A549 (cell line): ENCODE measurements at regions not wholly inside any gene's neighbourhood (a gene's known extent, or its start where the extent isn't known, plus 50 kb on each side); places are given as distances from the start of the nearest gene placed in this dataset.

ENCODE experiments used
- ATAC-seq, 2 experiments: fragments of 200-7000 bp in 1 of 2; fragments of >200 bp in 1 of 2; cut with Nextera tagmentation in 1 of 2; cut with Tn5 transposase in 1 of 2; 3 replicates each; pipeline versions ENCODE4 v1.8.0 to v1.9.1; 2018 to 2020; ENCODE audit warnings: mild to moderate bottlenecking in 1 of 2, moderate library complexity in 1 of 2
- CTCF ChIA-PET: fragments of 300-600 bp; sonication (Branson Sonifier 250); formaldehyde crosslinking; extraction: SDS; loops from one replicate; lab custom pipeline; 2021; ENCODE audit warnings: antibody characterized with exemption, inconsistent platforms; lab: Yijun Ruan, JAX
- POLR2A ChIA-PET: fragments of 350-600 bp; formaldehyde crosslinking; extraction: SDS; loops from one replicate; lab custom pipeline; 2021; ENCODE audit warnings: antibody characterized with exemption, inconsistent platforms; lab: Yijun Ruan, JAX
- DNase-seq, 2 experiments: peaks; one replicate each; pipeline versions ENCODE4 v3.0.0 to v3.0.0-alpha.2; 2011 to 2016; ENCODE audit warnings: low read depth in 1 of 2, low spot score in 1 of 2
- FAIRE-seq: peaks from 2 replicates; lab custom pipeline; 2011; peaks lifted over from hg19 to GRCh38; lab: Jason Lieb, UNC
- H3K27ac ChIP-seq, 2 experiments: fragments of >200 bp; sonication (Bioruptor Twin); formaldehyde crosslinking; 3 replicates each; pipeline ENCODE4 v1.5.1; 2016 to 2017
- H3K4me1 ChIP-seq: fragments of >200 bp; sonication (Bioruptor Twin); formaldehyde crosslinking; 3 replicates; pipeline ENCODE4 v1.6.1; 2016
- H3K4me2 ChIP-seq: fragments of >200 bp; sonication (Bioruptor Twin); formaldehyde crosslinking; 3 replicates; pipeline ENCODE4 v1.6.1; 2016
- H3K4me3 ChIP-seq: fragments of >200 bp; sonication (Bioruptor Twin); formaldehyde crosslinking; 3 replicates; pipeline ENCODE4 v1.5.1; 2016
- H3K9me3 ChIP-seq: fragments of >200 bp; sonication (Bioruptor Twin); formaldehyde crosslinking; 3 replicates; pipeline ENCODE4 v1.6.1; 2016
- BHLHE40 ChIP-seq: IDR thresholded peaks from 2 replicates; pipeline ENCODE4 v1.6.1; 2012; ENCODE audit warnings: low read depth, low read length, inconsistent platforms
- CEBPB ChIP-seq, 2 experiments: fragments of >200 bp in 1 of 2; sonication (Bioruptor Twin) in 1 of 2; formaldehyde crosslinking in 1 of 2; IDR thresholded peaks; 2 replicates each; pipeline ENCODE4 v1.6.1; 2012 to 2016
- CHD4 ChIP-seq: fragments of 200-600 bp; sonication (generic); IDR thresholded peaks from 2 replicates; pipeline ENCODE4 v1.6.1; 2016; ENCODE audit warnings: antibody characterized with exemption, mild to moderate bottlenecking, borderline replicate concordance
- E2F6 ChIP-seq: IDR thresholded peaks from 2 replicates; pipeline ENCODE4 v1.6.1; 2012; ENCODE audit warnings: low read depth, borderline replicate concordance
- EHMT2 ChIP-seq: fragments of 200-600 bp; sonication (generic); IDR thresholded peaks from 2 replicates; pipeline ENCODE4 v1.6.1; 2016; ENCODE audit warnings: antibody characterized with exemption, low read depth, mild to moderate bottlenecking, moderate library complexity
- EP300 ChIP-seq, 2 experiments: fragments of >200 bp; sonication (Bioruptor Twin); formaldehyde crosslinking; IDR thresholded peaks; 2 replicates in 1 of 2; 3 replicates in 1 of 2; pipeline ENCODE4 v1.6.1; 2016 to 2017
- ESRRA ChIP-seq: fragments of 150-350 bp; IDR thresholded peaks from 2 replicates; pipeline ENCODE4 v1.6.1; 2014; ENCODE audit warnings: mild to moderate bottlenecking, low read length, borderline replicate concordance
- FOSB ChIP-seq: fragments of 250-450 bp; sonication (Bioruptor Pico); IDR thresholded peaks from 2 replicates; pipeline ENCODE4 v1.5.0; 2020; ENCODE audit warnings: mild to moderate bottlenecking, moderate library complexity
- FOSL2 ChIP-seq, 2 experiments: fragments of 450-650 bp in 1 of 2; fragments of >200 bp in 1 of 2; sonication (Bioruptor Twin) in 1 of 2; formaldehyde crosslinking; IDR thresholded peaks; 2 replicates each; pipeline versions ENCODE4 v1.5.0 to v1.6.1; 2016 to 2020; ENCODE audit warnings: mild to moderate bottlenecking in 1 of 2, moderate library complexity in 1 of 2
- FOXS1 ChIP-seq: fragments of 250-450 bp; sonication (Bioruptor Pico); IDR thresholded peaks from 2 replicates; pipeline ENCODE4 v1.5.0; 2020; ENCODE audit warnings: mild to moderate bottlenecking, moderate library complexity
- GATA3 ChIP-seq: IDR thresholded peaks from 2 replicates; pipeline ENCODE4 v1.6.1; 2012; ENCODE audit warnings: borderline replicate concordance
- HES2 ChIP-seq: fragments of >200 bp; sonication (Bioruptor Twin); formaldehyde crosslinking; IDR thresholded peaks from 2 replicates; pipeline ENCODE4 v1.6.1; 2016
- HMGXB4 ChIP-seq: fragments of 250-450 bp; sonication (Bioruptor Pico); IDR thresholded peaks from 2 replicates; pipeline ENCODE4 v1.5.0; 2021; ENCODE audit warnings: mild to moderate bottlenecking, moderate library complexity, borderline replicate concordance
- HOXA7 ChIP-seq: fragments of 250-450 bp; sonication (Bioruptor Pico); IDR thresholded peaks from 2 replicates; pipeline ENCODE4 v1.5.0; 2020; ENCODE audit warnings: mild to moderate bottlenecking, moderate library complexity
- HOXB13 ChIP-seq: fragments of 250-450 bp; sonication (Bioruptor Pico); IDR thresholded peaks from 2 replicates; pipeline ENCODE4 v1.5.0; 2020; ENCODE audit warnings: low read depth, mild to moderate bottlenecking, moderate library complexity
- KDM1A ChIP-seq: fragments of 200-600 bp; sonication (generic); IDR thresholded peaks from 2 replicates; pipeline ENCODE4 v1.6.1; 2016; ENCODE audit warnings: low read depth, mild to moderate bottlenecking
- KDM5A ChIP-seq: fragments of 200-600 bp; sonication (generic); IDR thresholded peaks from 2 replicates; pipeline ENCODE4 v1.6.1; 2016; ENCODE audit warnings: antibody characterized with exemption, mild to moderate bottlenecking
- MAFK ChIP-seq: fragments of 450-650 bp; IDR thresholded peaks from 2 replicates; pipeline ENCODE4 v1.6.1; 2014; ENCODE audit not compliant: partially characterized antibody
- RAD21 ChIP-seq, 2 experiments: fragments of >200 bp in 1 of 2; sonication (Bioruptor Twin) in 1 of 2; formaldehyde crosslinking in 1 of 2; IDR thresholded peaks in 1 of 2; conservative IDR thresholded peaks in 1 of 2; 2 replicates in 1 of 2; 3 replicates in 1 of 2; pipeline ENCODE4 v1.6.1; 2012 to 2018; ENCODE audit warnings: inconsistent platforms in 1 of 2
- RARB ChIP-seq: fragments of 250-450 bp; sonication (Bioruptor Pico); IDR thresholded peaks from 2 replicates; pipeline ENCODE4 v1.8.0; 2021; ENCODE audit warnings: mild to moderate bottlenecking, moderate library complexity
- RCOR1 ChIP-seq: fragments of 150-350 bp; IDR thresholded peaks from 2 replicates; pipeline ENCODE4 v1.6.1; 2014; ENCODE audit warnings: antibody characterized with exemption, low read length, low read depth
- SMC3 ChIP-seq: fragments of >200 bp; sonication (Bioruptor Twin); formaldehyde crosslinking; IDR thresholded peaks from 3 replicates; pipeline ENCODE4 v1.6.1; 2018; ENCODE audit warnings: inconsistent platforms
- ZFP36 ChIP-seq: fragments of 450-650 bp; IDR thresholded peaks from 2 replicates; pipeline ENCODE4 v1.6.1; 2014; ENCODE audit warnings: borderline replicate concordance; ENCODE audit not compliant: partially characterized antibody
- ZSCAN20 ChIP-seq: fragments of 250-450 bp; sonication (Bioruptor Pico); IDR thresholded peaks from 2 replicates; pipeline ENCODE4 v1.8.0; 2022; ENCODE audit warnings: mild to moderate bottlenecking, moderate library complexity
- whole genome bisulfite sequencing: methylation state at CpG from one replicate; pipeline ENCODE4 v1.1.6; 2017; ENCODE audit errors: missing lambda C conversion rate; 5-methylcytosine and 5-hydroxymethylcytosine counted together
- TF ChIP-seq, protein P1 (sequence below): fragments of 250-450 bp; sonication (Bioruptor Pico); IDR thresholded peaks from 2 replicates; pipeline ENCODE4 v1.5.0; 2020; ENCODE audit warnings: low read depth, mild to moderate bottlenecking, moderate library complexity
- TF ChIP-seq, protein P2 (sequence below): IDR thresholded peaks from 2 replicates; pipeline ENCODE4 v1.6.1; 2012
- TF ChIP-seq, protein P3 (sequence below): fragments of >200 bp; sonication (Bioruptor Twin); formaldehyde crosslinking; IDR thresholded peaks from 3 replicates; pipeline ENCODE4 v1.5.1; 2016
- TF ChIP-seq, protein P4 (sequence below): fragments of 150-350 bp; IDR thresholded peaks from 2 replicates; pipeline ENCODE4 v1.6.1; 2014; ENCODE audit warnings: low read depth, mild to moderate bottlenecking, low read length

- CTCF ChIA-PET: interaction anchor here (0.9 to 6.2 kb wide), 13 partner anchors 9 to 114 kb away, joined by 3 to 82 read pairs (median 4); no protein-coding TSS in a partner anchor
- WGBS: 24% methylated on average over 7 of the region's 7 CpGs
- H3K4me2 ChIP-seq: peak overlapping the region; percentile 89
- no peak for DNase-seq
- FAIRE-seq: no peak
- peak overlapping the region; percentile 95 to 99 for H3K27ac ChIP-seq
- H3K4me1 ChIP-seq: peaks cover 24% of the 10 kb centered on the region
- POLR2A ChIA-PET: interaction anchor here (0.6 to 3.1 kb wide), 13 partner anchors 21 to 1046 kb away, joined by 3 to 57 read pairs (median 4); partner anchors contain the start of genes RIMOC1, TMEM267 and ZNF131
- no peak for TF ChIP-seq GATA3
- 0 out of 2 replicates have a peak, but pooled peaks have one; percentile 59 for TF ChIP-seq HOXA7 (CRISPR knock-in tag)
- TF ChIP-seq, all 56 proteins: peak for 1
- Histone ChIP-seq H3K4me3 (peak overlapping the region; percentile 37), H3K9me3 (peaks cover 35% of the 10 kb centered on the region)
- no peak for ATAC-seq
Observed at GRCh38 chr5:42950116-42950455, 90.0 kb downstream of the ANXA2R start.

DNA sequence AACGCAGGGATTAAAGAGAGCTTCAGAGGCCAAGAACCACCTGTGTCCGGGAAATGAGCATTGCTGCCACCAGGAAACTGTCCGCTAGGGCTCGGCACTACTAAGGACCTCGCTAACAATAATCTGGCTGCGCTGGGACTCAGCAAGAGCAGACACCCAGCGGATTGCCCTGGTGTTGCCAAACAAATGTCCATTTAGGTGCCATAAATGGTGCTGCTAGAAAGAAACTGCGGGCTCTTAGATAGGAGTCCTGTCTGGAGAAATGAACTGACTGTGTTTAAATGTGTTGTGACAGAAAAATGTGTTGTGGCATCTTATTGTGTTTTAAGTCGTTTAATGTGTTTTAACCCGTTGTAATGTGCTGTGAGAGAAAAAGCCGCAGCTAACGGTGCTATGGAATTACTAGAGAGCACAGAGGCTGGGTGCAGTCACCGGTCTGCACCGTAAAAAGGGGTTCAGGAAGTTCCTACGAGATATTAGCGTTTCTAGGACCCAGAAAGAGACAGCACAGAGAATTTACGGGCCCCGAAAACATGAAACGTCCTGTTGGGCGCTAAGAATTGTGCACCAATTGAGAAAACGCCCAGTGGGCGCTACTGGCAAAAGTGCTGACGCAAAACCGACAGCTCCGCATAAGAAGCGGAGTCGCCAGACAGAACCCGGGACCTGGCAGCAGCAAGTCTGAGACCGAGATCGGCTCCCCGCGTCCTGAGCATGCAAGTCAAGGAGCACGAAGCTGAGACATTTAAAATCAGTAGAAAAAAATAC, 90.6 kb downstream of the ANXA2R start:
- ATAC-seq (peak; percentile 86 to 90), DNase-seq (peak; percentile 80 to 93)
- peak overlapping the region; percentile 37 for H3K4me3 ChIP-seq
- 40% methylated on average over 33 of the region's 33 CpGs for WGBS
- ChIA-PET POLR2A (interaction anchor here (0.8 to 3.1 kb wide), 14 partner anchors 22 to 1045 kb away, joined by 3 to 57 read pairs (median 5); partner anchors contain the start of genes RIMOC1 and ZNF131), CTCF (interaction anchor here (0.6 to 6.2 kb wide), 21 partner anchors 8 to 115 kb away, joined by 3 to 82 read pairs (median 4); no protein-coding TSS in a partner anchor)
- peaks cover 28% of the 10 kb centered on the region for H3K4me1 ChIP-seq
- peak overlapping the region; percentile 95 to 99 for H3K27ac ChIP-seq
- TF ChIP-seq FOSL2 (IDR thresholded peaks at IDR 0.05) (no peak), FOSL2 (CRISPR knock-in tag; IDR thresholded peaks at IDR 0.05) (no peak), E2F6 (no peak), KDM1A (no peak), ZFP36 (no peak), FOSB (CRISPR knock-in tag) (no peak), RAD21 (conservative IDR thresholded peaks at IDR 0.05 in 1 of 2, IDR thresholded peaks at IDR 0.05 in 1 of 2) (peak in 1 of 2 experiments; percentile 26; a peak in 1 of 5 replicates), HES2 (no peak), BHLHE40 (no peak), ESRRA (no peak), HMGXB4 (CRISPR knock-in tag) (no peak), EHMT2 (no peak), HOXB13 (CRISPR knock-in tag) (no peak), RARB (CRISPR knock-in tag) (no peak; the same call in 1 of the 2 replicates), FOXS1 (CRISPR knock-in tag) (no peak), KDM5A (no peak), SMC3 (peak; percentile 29; the same call in 2 of the 3 replicates), CHD4 (0 out of 2 replicates have a peak, but pooled peaks have one; percentile 2), EP300 (IDR thresholded peaks at IDR 0.05) (no peak), ZSCAN20 (CRISPR knock-in tag) (no peak), CEBPB (IDR thresholded peaks at IDR 0.05) (no peak; a peak in 1 of 4 replicates), RCOR1 (no peak), MAFK (peak; percentile 69)
- TF ChIP-seq, protein P1, sequence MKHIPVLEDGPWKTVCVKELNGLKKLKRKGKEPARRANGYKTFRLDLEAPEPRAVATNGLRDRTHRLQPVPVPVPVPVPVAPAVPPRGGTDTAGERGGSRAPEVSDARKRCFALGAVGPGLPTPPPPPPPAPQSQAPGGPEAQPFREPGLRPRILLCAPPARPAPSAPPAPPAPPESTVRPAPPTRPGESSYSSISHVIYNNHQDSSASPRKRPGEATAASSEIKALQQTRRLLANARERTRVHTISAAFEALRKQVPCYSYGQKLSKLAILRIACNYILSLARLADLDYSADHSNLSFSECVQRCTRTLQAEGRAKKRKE (CRISPR knock-in tag): 0 out of 2 replicates have a peak, but pooled peaks have one; percentile 22
- TF ChIP-seq, protein P2, sequence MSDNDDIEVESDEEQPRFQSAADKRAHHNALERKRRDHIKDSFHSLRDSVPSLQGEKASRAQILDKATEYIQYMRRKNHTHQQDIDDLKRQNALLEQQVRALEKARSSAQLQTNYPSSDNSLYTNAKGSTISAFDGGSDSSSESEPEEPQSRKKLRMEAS: 0 out of 2 replicates have a peak, but pooled peaks have one; percentile 48
- TF ChIP-seq, protein P3, sequence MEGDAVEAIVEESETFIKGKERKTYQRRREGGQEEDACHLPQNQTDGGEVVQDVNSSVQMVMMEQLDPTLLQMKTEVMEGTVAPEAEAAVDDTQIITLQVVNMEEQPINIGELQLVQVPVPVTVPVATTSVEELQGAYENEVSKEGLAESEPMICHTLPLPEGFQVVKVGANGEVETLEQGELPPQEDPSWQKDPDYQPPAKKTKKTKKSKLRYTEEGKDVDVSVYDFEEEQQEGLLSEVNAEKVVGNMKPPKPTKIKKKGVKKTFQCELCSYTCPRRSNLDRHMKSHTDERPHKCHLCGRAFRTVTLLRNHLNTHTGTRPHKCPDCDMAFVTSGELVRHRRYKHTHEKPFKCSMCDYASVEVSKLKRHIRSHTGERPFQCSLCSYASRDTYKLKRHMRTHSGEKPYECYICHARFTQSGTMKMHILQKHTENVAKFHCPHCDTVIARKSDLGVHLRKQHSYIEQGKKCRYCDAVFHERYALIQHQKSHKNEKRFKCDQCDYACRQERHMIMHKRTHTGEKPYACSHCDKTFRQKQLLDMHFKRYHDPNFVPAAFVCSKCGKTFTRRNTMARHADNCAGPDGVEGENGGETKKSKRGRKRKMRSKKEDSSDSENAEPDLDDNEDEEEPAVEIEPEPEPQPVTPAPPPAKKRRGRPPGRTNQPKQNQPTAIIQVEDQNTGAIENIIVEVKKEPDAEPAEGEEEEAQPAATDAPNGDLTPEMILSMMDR: peak; percentile 33; the same call in 2 of the 3 replicates
- TF ChIP-seq, protein P4, sequence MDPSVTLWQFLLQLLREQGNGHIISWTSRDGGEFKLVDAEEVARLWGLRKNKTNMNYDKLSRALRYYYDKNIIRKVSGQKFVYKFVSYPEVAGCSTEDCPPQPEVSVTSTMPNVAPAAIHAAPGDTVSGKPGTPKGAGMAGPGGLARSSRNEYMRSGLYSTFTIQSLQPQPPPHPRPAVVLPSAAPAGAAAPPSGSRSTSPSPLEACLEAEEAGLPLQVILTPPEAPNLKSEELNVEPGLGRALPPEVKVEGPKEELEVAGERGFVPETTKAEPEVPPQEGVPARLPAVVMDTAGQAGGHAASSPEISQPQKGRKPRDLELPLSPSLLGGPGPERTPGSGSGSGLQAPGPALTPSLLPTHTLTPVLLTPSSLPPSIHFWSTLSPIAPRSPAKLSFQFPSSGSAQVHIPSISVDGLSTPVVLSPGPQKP: no peak
- TF ChIP-seq, all 56 proteins: peak for 7
- H3K4me2 ChIP-seq: peak overlapping the region; percentile 89
- peaks cover 34% of the 10 kb centered on the region for H3K9me3 ChIP-seq
- no peak for FAIRE-seq
